ENCODE measurements at regions not wholly inside any gene's neighbourhood (a gene's known extent, or its start where the extent isn't known, plus 50 kb on each side); places are given as distances from the start of the nearest gene placed in this dataset.

DNA sequence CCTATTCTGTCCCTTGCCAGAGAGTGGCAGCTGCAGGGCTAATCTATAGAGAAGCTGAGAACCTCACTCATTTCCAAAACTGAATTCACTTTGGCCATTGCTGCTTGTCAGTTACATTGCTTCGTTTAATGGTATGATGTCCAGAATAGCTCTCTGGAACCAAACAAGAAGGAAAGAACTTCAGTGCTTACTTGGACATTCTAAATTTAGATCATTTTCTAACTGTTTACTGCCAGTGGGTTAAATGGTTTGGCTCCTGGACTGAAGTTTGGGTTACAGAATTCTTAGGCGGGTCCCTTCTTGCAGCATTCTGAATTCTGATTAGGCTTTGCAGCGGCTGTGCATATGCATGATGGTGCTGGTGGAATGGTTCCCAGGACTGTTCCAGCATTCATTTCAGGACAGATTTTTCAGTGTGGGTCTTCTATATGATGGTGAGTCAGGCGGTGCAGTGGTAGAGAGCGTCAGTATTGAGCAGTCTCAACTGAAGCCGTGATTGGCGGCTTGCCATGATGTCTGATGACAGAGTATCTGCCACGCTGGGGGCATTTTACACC lies 148.7 kb downstream of the DYRK2 start:
- ATAC-seq, result no peak

DNA sequence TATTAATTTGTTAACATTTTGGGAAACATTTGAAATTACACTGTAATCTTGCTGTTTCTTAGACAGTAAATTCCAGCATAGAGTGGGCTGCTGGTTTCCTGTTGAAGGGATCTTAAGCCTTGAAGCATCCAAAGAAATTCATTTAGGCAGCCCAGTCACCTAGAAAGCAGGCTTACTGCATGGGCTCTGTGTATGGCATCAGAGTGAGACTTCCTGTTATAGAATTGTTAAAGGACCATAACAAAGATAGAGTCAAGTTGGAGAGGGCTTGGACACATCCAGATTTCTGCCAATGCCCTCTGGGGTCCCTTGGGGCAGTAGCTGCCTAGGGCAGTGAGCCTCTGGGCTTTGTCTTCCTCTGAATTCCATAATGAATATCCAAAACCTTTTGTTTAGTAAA lies 149.2 kb downstream of the DYRK2 start:
- ATAC-seq, result no peak

DNA sequence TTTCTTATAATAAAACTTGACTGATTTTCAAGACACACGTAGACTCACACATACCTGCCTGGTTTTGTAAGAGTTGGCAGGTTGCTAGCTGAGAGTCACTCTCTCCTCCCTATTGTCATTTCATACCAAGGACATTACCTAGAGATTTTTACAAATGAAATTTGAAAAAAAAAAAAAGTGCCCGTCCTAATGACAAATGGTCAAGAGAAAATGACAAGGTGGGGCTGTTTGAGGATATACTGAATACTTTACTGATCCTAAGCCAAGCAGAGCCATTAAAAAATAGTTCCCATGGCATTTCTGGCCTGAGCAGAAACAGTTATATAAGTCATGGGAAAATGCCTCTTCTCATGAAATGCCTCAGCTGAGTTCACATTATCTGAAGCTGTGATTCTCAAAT lies 150.2 kb downstream of the DYRK2 start:
- ATAC-seq, result no peak

DNA sequence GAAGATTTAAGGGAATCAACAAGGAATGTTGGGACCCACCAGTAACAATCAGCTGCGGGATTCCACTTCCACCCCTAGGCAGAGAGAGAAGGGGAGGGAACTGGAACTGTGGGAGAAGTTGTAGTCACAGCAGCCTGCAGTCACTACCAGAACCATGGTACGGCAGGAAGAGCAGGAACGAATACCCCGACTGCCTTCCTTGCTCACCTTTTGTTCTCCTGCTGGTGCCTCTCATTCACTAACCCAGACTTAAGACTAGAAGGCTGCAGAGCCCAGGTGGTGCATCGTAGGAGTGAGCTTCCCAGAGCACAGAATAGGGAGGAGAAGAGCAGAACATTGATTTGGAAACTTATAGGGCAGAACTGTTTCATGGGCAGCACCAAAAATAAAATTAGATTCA lies 154.2 kb downstream of the DYRK2 start:
- ATAC-seq, result no peak

DNA sequence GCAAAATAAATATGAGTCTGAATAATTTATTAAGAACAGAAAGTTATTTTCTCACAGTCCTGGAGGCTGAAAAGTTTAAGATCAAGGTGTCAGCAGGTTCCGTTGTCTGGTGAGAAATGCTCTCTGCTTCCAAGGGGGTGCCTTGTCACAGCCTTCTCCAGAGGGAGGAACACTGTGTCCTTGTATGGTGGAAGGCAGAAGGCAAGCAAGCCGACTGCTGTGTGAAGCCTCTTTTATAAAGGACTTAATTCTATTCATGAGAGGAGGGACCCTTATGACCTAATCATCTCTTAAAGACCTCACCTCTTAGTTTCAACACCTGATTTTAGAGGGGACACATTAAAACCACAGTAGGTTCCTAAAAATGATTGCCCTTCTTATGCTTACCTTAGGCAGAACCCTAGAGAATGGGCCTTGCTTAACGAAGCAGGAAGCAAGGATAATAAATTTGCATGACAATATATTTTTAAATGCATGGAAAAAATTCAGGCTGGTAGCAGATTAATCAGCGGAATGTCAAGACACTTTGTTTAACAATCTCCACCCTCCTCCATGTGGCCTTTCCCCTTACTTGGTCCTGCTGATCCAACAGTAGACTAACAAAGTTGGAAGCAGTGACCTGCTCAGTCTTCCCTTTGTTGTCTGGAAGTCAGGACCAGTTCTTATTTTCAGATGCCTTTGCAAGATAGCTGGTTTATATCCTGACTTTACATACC lies 154.9 kb downstream of the DYRK2 start:
- ATAC-seq, result no peak

DNA sequence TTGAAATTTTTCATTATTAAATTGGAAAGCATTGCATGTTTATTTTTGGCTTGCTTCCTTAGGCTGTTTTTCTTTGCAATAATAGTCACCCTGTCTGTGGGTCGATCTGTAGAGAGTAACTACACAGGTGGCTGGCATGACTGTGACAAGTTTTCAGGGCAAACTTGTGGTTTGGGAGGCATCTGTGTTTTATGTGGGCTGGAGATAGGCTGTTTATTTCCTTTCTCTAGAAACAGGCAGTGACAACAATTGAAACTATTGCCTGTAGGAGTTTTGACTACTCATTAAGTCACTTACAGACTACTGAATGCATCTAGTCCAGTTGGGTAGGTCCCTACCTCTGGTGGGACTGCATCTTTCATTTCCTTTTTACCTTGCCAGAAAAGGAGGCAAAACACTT lies 155.6 kb downstream of the DYRK2 start:
- ATAC-seq, result no peak

DNA sequence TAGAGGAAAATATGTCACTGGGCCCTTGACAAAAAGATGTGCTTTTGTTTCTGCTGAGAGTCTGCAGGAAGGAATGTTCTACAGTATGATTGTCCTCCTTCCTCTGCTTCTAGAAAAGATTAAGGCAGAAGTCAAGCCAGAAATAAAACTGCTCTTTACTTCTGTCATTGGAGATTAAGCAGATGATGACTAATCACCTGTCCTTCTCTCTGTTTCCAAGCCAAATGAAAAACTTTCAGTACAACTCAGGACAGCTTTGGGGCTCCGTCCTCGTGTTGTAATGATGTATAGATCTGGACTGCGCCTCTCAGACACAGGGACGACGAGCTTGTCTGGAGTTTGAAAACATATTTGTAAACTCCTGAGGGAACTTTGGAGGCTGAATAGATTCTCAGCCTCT lies 159.3 kb downstream of the DYRK2 start:
- peak; percentile 27 for ATAC-seq

DNA sequence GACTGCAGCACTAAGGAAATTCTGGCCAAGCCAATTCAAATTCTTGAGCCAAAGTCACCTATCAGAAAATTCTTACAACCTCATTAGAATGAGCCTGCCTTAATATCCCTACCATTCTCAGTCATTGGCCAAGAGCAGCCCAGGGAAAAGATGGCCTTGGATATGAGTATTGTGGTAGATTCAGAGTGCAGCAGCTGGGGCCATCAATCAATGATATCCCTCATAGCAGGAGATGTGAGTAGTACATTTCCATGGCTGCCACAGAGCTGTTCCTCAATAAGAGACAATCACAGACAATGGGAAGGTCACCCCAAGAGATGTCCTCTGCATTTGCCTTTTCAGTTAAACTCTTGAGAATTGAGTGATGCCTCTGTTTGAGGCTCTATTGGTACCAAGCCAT lies 161.6 kb downstream of the DYRK2 start:
- ATAC-seq, result no peak

DNA sequence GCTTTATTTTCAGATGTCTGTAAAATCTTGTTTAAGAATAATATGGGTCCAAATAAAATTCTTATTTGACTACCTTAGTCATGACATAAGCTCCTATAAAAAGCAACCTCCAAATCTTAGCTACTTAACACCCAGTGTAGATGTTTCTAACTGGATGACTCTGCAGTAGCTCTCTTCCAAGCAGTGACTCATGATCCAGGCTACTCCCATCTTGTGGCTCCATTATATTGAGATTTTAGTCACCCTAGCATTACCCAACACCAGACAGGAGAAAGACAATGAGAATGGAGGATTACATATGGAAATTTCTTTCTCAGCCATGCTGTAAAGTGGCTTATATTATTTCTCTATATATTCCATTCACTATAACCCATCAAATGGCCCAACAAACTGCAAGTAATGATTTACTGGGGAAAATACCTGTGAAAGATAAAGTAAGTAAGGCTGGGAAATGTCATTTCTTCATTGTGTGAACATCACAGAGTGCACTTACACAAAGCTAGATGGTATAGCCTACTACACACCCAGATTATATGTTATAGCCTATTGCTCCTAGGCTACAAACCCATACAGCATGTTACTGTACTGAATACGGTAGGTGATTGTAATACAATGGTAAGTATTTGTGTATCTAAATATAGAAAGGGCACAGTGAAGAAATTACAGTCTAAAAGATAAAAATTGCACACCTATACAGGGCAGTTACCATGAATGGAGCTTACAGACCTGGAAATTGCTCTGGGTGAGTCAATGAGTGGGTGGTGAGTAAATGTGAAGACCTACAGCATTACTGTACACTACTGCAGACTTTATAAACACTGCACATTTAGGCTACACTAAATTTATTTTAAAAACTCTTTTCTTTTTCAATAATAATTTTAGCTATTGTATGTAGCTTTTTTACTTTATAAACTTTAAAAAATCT lies 163.2 kb downstream of the DYRK2 start:
- ATAC-seq, result peak; percentile 99

DNA sequence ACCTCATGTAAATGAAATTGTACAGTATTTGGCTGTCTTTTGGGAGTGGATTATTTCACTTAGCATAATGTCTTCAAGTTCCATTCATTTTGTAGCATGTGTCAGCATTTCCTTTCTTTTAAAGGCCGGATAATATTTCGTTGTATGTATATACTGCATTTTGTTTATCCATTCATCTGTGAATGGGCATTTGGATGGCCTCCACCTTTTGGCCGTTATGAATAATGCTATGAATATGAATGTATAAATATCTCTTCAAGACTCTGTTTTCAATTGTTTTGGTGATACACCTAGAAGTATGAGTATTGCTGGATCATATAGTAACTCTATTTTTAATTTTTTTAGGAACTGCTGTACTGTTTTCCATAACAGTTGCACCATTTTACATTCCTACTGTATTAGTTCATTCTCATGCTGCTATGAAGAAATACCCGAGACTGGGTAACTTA lies 164.9 kb downstream of the DYRK2 start:
- ATAC-seq, result no peak

DNA sequence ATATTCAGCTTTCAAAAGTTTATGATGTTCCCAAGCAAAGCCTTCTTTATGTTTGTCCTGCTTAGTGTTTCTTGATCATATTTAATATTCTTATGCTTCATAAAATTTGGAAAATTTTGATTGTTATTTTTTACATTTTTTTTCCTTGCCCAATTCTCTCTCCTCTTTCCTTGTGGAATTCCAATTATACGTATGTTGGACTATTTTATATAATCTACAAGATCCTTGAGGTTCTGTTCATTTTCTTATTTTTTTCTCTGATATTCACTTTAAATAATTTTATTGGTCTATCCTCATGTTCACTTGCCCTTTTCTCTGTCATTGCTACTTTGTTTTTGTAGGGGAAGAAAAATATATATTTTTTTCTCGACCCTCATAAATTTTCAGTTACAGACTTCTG lies 167.7 kb downstream of the DYRK2 start:
- no peak for ATAC-seq

DNA sequence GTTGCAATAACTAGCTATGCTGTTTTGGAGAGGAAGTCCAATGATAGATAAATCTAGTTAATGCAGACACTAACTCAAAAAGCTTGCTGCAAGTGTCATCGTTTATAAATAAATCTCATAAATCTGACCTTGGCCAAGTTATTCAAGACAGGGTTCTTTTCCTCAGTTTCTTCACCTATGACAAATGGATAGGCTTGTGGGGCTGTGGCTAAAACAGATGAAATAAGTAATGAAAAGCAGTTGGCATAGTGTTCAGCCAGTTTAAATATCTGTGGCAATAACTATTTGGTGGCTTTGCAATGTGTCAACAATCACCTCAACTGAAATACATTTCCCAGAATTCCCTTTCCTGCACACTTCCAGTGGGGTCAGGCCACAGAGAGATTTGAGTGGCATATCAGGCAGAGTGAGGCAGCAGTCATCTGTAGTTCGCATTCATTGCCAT lies 169.9 kb downstream of the DYRK2 start:
- no peak for ATAC-seq

DNA sequence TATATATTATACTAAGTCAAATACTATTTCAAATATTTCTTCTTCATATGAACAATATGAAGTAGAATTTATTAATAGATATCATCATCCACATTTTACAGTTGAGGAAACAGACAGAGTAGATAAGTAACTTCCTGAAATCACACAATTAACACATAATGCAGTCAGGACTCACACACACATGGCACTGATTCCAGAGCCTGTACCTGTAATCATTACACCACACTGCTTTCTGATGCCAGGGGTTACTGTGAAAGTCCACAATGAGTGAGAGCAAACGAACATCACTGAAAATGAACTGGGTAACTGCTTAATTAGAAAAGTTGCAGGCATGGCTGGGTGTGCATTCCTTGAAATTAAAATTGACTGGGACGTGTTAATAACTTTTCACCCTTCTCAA lies 169.3 kb upstream of the IFNG-AS1 start:
- no peak for ATAC-seq

DNA sequence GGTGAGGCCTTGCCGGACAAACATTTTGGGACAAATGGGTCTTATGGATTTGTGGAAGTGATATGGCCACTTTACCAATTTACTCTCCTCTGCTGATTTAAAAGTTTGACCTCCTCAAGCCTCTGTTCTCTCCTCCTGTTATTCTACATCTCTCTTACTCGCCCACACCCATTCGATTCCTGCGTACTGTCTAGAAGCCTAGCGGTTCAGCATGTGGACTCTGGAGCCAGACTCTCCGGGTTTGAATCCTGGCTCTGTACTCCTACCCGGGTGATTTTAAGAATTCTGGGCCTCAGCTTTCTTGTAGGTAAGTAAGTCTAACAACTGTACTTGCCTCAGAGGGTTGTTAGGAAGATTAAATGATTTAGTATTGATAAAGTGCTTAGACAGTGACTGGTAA lies 168.6 kb upstream of the IFNG-AS1 start:
- ATAC-seq, result no peak

DNA sequence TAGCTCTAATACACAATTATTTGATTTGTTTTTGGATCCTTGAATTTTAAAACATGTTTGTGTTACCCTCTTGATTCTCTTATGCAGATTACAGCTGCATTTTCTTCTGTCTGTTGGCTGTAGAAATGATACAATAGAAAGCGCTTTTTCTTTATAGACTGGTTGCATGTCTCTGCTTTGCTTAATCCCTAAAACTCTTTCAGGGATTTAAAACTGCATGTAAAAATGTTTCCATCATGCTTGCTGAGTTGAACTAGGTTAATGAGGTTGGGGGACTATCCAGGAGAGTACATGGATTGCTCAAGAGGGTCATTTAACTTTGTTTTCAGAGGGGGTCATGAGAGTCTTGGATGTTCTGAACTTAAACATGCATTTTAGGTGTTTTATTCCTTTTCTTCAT lies 166.4 kb upstream of the IFNG-AS1 start:
- ATAC-seq, result no peak

DNA sequence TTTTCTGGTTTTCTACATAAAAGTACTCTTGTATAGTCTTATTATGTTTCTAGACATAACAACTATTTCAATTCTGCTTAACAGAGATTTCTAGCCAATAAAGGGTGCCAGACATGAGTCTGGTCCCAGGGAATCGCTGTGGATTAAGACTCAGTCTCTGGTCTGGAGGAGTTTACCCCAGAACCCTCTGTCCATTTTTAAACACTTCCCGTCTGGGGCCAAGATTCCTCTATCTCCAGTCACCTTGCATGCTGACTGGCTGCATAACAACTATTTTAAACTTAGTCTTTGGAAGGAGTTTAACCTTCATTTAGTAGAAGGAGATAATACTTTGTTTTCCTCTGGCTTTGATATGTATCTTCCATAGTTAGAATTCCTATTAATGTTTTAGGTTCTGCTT lies 163.1 kb upstream of the IFNG-AS1 start:
- no peak for ATAC-seq

DNA sequence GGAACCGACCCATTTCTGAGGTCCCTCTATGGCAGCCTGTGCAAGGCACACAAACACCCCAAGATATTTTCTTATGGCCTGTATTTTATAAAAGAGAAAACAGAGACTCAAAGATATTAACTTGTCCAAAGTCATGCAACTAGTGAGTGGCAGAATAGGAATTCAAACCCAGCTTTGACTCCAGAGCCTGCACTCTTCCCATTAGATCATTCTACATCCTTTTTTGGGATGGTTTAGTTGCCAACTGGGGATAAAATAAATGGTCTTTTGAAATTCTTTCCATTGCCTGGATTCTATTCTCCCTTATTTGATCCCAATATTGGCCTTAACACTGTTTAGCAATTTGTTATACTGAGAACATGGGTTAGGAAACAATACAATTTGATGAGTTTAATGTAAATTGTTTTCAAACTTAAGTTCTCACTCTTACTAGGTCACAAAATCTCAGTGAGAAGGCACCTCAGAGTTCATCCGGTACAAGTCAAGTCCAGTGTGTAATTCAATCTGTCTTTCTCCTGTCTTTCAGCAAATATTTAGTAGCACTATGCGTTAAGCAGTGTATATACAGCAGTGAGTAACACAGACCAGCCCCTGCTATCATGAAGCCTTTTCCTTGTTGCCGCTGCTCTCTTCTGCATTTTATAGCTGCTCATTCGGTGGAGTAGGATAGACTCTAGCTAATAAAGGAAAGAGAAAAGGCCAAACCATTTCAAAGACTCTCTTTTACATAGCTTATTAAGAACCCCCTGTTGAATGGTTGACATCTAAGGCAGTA lies 162.1 kb upstream of the IFNG-AS1 start:
- ATAC-seq, result no peak

DNA sequence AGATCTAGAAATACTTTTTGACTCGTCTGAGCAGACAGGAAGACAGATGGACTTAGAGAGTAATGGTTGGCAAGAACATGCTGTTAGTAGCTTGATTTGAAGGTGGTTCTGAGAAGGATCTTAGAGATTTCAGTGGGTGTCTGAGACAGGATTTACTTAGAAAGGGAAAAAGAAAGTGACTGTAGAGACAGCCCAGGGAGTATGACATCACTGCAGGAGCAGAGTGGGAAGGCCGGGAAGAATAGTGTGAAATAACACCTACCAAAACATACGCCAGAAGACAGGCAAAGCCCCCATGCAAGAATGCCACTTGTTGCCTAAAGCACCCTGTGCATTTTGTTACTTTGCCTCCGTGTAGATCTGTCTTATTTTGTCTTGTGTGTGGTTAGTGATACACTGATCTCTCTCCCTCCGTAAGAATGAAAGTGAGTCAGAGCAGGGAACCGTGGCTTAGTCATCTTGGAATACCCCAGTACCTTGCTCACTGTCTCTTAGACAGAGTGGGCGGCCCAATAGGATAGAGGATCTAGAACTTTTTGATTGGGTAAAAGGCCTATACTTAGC lies 161.3 kb upstream of the IFNG-AS1 start:
- peak; percentile 62 for ATAC-seq

DNA sequence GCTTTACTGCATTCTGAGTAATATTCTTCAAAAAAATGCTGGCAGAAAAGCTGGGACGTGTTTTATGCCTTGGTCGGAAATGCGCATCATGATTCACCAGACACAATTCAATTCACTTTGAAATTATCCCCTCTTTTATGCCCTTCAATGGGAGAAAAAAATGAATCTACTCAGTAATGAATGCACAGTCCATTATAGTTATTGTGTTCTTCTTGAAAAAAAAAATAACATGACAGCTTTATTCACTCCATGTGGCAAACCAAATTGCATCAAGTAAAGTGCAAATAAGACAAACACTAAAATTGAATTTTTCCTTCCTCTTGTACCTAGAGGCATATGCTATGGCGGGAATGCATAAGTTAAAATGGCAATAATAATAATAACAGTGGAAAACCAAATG lies 159.4 kb upstream of the IFNG-AS1 start:
- ATAC-seq, result no peak

DNA sequence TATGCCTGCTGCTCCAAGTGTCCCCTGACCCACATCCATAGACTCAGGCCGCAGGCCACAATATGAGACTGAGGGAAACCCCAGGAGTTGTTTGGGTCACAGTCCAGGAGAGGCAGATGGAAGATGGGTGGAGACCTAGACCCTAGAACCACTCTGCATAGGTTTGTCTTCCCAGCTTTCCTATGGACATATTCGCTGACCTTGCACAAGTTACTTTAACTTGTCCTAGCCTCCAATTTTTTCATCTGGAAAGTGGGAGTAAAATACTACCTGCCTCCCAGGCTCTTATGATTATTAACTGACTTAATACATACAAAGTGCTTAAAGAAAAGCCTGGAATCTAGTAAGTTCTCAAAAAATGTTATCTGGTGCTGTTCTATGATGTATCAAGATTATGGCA lies 157.1 kb upstream of the IFNG-AS1 start:
- ATAC-seq, result no peak

DNA sequence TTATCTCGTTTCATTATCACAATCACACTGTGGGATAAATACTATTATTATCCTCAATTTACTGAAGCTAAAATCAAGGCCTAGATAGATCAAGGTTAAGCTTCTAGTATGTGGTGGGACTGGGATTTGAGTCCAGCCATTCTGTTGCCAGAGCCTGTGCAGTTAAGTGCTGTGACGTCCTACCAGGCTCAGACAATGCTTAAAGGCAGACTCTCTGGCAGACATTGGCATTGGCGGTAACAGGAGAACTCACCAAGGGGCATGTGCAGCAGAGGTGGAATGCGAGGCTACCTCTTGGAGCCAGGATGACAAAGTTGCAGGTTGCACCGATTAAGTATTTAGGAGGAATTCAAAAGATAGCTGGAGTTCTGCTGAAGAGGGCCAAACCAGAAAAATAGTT lies 155.6 kb upstream of the IFNG-AS1 start:
- no peak for ATAC-seq

DNA sequence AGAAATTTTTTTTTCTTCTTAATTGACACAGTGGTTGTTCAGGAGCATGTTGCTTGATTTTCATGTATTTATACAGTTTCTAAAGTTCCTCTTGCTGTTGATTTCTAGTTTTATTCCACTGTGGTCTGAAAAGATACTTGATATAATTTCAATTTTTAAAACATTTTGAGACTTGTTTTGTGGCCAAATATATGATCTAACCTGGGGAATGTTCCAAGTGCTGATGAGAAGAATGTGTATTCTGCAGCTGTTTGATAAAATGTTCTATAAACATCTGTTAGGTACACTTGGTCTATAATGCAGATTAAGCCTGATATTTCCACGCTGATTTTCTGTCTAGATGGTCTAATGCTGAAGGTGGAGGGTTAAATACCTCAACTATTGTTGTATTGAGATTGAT lies 151.4 kb upstream of the IFNG-AS1 start:
- no peak for ATAC-seq

DNA sequence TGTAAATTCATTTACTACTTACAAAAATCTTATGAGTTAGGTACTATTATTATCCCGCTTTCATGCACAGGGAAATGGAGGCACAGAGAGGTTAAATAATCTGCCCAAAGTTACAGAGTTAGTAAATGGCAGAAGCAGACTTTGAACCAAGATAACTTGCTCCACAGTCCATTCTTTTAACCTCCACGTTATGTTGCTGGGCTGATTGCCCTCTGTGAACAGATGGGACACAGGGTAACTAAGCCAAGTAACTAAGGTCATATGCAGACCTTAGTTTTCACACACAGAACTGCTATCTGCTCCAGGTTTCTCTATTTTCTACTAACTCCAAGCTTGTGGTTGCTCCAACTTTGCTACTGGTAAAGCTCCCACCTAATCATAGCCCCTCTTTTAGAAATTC lies 147.1 kb upstream of the IFNG-AS1 start:
- no peak for ATAC-seq

All from esophagus mucosa (tissue), 1 donor.